ENCODE measurements at regions not wholly inside any gene's neighbourhood (a gene's known extent, or its start where the extent isn't known, plus 50 kb on each side); places are given as distances from the start of the nearest gene placed in this dataset.

DNA sequence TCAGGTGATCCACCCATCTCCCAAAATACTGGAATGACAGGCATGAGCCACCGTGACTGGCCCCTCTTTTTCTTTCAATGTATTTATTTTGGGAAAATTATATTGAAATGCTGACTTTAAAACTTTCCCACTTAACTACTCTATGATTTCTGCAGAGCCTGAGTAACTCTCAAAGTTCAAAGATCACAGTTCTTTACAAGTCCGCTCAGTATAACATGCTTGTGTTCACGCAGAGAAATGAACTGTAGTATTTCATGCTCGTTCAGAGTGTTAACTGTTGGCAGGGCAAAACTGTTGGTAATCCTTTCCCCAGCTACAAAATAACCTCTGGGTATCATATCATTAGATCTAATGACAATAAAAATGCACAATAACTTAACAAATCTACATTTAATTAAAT is 50.7 kb upstream of the ADAMTS20 start (continued):
- TF ChIP-seq, protein P1, sequence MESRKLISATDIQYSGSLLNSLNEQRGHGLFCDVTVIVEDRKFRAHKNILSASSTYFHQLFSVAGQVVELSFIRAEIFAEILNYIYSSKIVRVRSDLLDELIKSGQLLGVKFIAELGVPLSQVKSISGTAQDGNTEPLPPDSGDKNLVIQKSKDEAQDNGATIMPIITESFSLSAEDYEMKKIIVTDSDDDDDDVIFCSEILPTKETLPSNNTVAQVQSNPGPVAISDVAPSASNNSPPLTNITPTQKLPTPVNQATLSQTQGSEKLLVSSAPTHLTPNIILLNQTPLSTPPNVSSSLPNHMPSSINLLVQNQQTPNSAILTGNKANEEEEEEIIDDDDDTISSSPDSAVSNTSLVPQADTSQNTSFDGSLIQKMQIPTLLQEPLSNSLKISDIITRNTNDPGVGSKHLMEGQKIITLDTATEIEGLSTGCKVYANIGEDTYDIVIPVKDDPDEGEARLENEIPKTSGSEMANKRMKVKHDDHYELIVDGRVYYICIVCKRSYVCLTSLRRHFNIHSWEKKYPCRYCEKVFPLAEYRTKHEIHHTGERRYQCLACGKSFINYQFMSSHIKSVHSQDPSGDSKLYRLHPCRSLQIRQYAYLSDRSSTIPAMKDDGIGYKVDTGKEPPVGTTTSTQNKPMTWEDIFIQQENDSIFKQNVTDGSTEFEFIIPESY (IDR thresholded peaks at IDR 0.05; ENCODE audit: extremely low read depth, insufficient replicate concordance, low read length) = no peak
- no peak for TF ChIP-seq ZNF274 (IDR thresholded peaks at IDR 0.05; ENCODE audit: low read depth, low read length)
- no peak for TF ChIP-seq RAD21 (IDR thresholded peaks at IDR 0.05; ENCODE audit: low read depth)
- TF ChIP-seq SRF (IDR thresholded peaks at IDR 0.05; ENCODE audit: low read depth) = no peak
- no peak for TF ChIP-seq ELF1 (IDR thresholded peaks at IDR 0.05; ENCODE audit: borderline replicate concordance, low read depth)
- no peak for TF ChIP-seq ZFX (IDR thresholded peaks at IDR 0.05)
- no peak for TF ChIP-seq SP1 (IDR thresholded peaks at IDR 0.05; ENCODE audit: low read depth)
- no peak for TF ChIP-seq JUND (IDR thresholded peaks at IDR 0.05)
- no peak for TF ChIP-seq FOSL1 (IDR thresholded peaks at IDR 0.05; ENCODE audit: low read depth)
- TF ChIP-seq, protein P2, sequence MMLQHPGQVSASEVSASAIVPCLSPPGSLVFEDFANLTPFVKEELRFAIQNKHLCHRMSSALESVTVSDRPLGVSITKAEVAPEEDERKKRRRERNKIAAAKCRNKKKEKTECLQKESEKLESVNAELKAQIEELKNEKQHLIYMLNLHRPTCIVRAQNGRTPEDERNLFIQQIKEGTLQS (IDR thresholded peaks at IDR 0.05) = no peak

All from HCT116 (cell line).